GM12878 (cell line): ENCODE measurements at regions not wholly inside any gene's neighbourhood (a gene's known extent, or its start where the extent isn't known, plus 50 kb on each side); places are given as distances from the start of the nearest gene placed in this dataset.
A peak's percentile ranks its signal among the peaks of the same experiment; 100 is the strongest.

ENCODE experiments used
- ATAC-seq: fragments of 200-7000 bp; cut with Tn5 transposase; 3 replicates; pipeline ENCODE4 v1.9.1; 2020; ENCODE audit warnings: mild to moderate bottlenecking, moderate library complexity
- BruUV-seq: library from RNA; stranded (reverse); fragments of 400-500 nt; replicated peaks from 2 replicates; lab custom pipeline; 2021; lab: Mats Ljungman, UMichigan
- CTCF ChIA-PET: fragments of 300-600 bp; sonication (Branson Sonifier 250); formaldehyde crosslinking; extraction: SDS; loops from one replicate; lab custom pipeline; 2021; ENCODE audit warnings: inconsistent platforms; lab: Yijun Ruan, JAX
- POLR2A ChIA-PET: fragments of 350-600 bp; formaldehyde crosslinking; extraction: SDS; loops from one replicate; lab custom pipeline; 2021; ENCODE audit warnings: inconsistent platforms; lab: Charles Lee
- RAD21 ChIA-PET: fragments of 300-600 bp; sonication (Branson Sonifier 250); formaldehyde crosslinking; loops from one replicate; lab custom pipeline; 2023; ENCODE audit warnings: antibody characterized with exemption; ENCODE audit not compliant: unreplicated experiment; lab: Charles Lee
- SMC1A ChIA-PET: fragments of 300-600 bp; sonication (Branson Sonifier 250); formaldehyde crosslinking; loops from one replicate; lab custom pipeline; 2023; ENCODE audit not compliant: unreplicated experiment, uncharacterized antibody; lab: Charles Lee
- DNase-seq: peaks from one replicate; pipeline ENCODE4 v3.0.0-alpha.2; 2011; ENCODE audit warnings: low read depth, low spot score
- FAIRE-seq: peaks from 3 replicates; lab custom pipeline; 2011; peaks lifted over from hg19 to GRCh38; lab: Jason Lieb, UNC
- H2AFZ ChIP-seq: 2 replicates; pipeline ENCODE4 v1.6.0; 2011; ENCODE audit warnings: low read depth, low read length, control low read depth; ENCODE audit not compliant: control insufficient read depth
- H3K27ac ChIP-seq: 2 replicates; pipeline ENCODE4 v1.5.1; 2011; ENCODE audit warnings: control low read depth; ENCODE audit not compliant: control insufficient read depth, insufficient read depth
- H3K27me3 ChIP-seq, 2 experiments: replicated peaks in 1 of 2; 2 replicates each; pipeline versions ENCODE4 v1.6.0 to v1.6.1; 2011; ENCODE audit warnings: low read length in 1 of 2; ENCODE audit not compliant: control insufficient read depth in 2 of 2, insufficient read depth in 2 of 2
- H3K36me3 ChIP-seq, 2 experiments: 2 replicates each; pipeline ENCODE4 v1.5.1; 2011; ENCODE audit warnings: low read length in 1 of 2; ENCODE audit not compliant: control insufficient read depth in 2 of 2, insufficient read depth in 2 of 2
- H3K4me1 ChIP-seq: 2 replicates; pipeline ENCODE4 v1.6.1; 2011; ENCODE audit warnings: mild to moderate bottlenecking, low read length, moderate library complexity, mixed read lengths; ENCODE audit not compliant: control insufficient read depth, insufficient read depth
- H3K4me2 ChIP-seq: 2 replicates; pipeline ENCODE4 v1.6.0; 2011; ENCODE audit warnings: control low read depth; ENCODE audit not compliant: control insufficient read depth, insufficient read depth
- H3K4me3 ChIP-seq: fragments of 200-600 bp; sonication (generic); 2 replicates; pipeline ENCODE4 v1.5.1; 2016
- H3K79me2 ChIP-seq: 2 replicates; pipeline ENCODE4 v1.6.0; 2011; ENCODE audit warnings: low read length; ENCODE audit not compliant: control insufficient read depth, insufficient read depth
- H3K9ac ChIP-seq: 2 replicates; pipeline ENCODE4 v1.8.0; 2011; ENCODE audit warnings: low read length, control low read depth, mixed read lengths; ENCODE audit not compliant: control insufficient read depth, insufficient read depth
- H3K9me3 ChIP-seq: replicated peaks from 3 replicates; pipeline ENCODE4 v1.5.1; 2011; ENCODE audit warnings: mild to moderate bottlenecking, low read length; ENCODE audit not compliant: control insufficient read depth, insufficient read depth
- H4K20me1 ChIP-seq: 2 replicates; pipeline ENCODE4 v1.6.0; 2011; ENCODE audit not compliant: control insufficient read depth, insufficient read depth
- BCL3 ChIP-seq: IDR thresholded peaks from 2 replicates; pipeline ENCODE4 v1.6.1; 2011; ENCODE audit warnings: borderline replicate concordance, low read depth, mild to moderate bottlenecking, moderate library complexity, low read length; ENCODE audit not compliant: insufficient read depth, poor library complexity, severe bottlenecking
- BMI1 ChIP-seq: fragments of 450-650 bp; IDR thresholded peaks from 2 replicates; pipeline ENCODE4 v1.6.1; 2016; ENCODE audit warnings: mild to moderate bottlenecking, moderate library complexity, borderline replicate concordance
- FOXK2 ChIP-seq: fragments of 450-650 bp; IDR thresholded peaks from 2 replicates; pipeline ENCODE4 v1.6.1; 2017; ENCODE audit warnings: mild to moderate bottlenecking, moderate library complexity
- POLR2AphosphoS2 ChIP-seq: IDR thresholded peaks from 2 replicates; pipeline ENCODE4 v1.6.1; 2011; ENCODE audit warnings: low read depth, mild to moderate bottlenecking, low read length, improper control_type of control experiment, moderate library complexity
- RAD21 ChIP-seq: IDR thresholded peaks from 2 replicates; pipeline ENCODE4 v1.6.1; 2011; ENCODE audit warnings: mild to moderate bottlenecking, low read depth, low read length, moderate library complexity; ENCODE audit not compliant: insufficient read depth
- SMC3 ChIP-seq: IDR thresholded peaks from 2 replicates; pipeline ENCODE4 v1.6.1; 2011; ENCODE audit warnings: low read length, improper control_type of control experiment, borderline replicate concordance
- USF1 ChIP-seq: IDR thresholded peaks from 2 replicates; pipeline ENCODE4 v1.6.1; 2011; ENCODE audit warnings: borderline replicate concordance, low read depth, mild to moderate bottlenecking, moderate library complexity, mixed read lengths, low read length; ENCODE audit not compliant: insufficient read depth; ENCODE audit errors: extremely low read length
- WGBS: methylation state at CpG from one replicate; pipeline ENCODE4 v1.1.6; 2016; ENCODE audit warnings: low lambda C conversion rate; ENCODE audit not compliant: insufficient replicate concordance, insufficient coverage; ENCODE audit errors: missing lambda C conversion rate; 5-methylcytosine and 5-hydroxymethylcytosine counted together
- in situ Hi-C: fragments of 300-500 bp; cut with MboI; formaldehyde crosslinking; loops from 9 replicates; pipeline ENCODE4 v1.14.3; 2018; ENCODE audit warnings: mixed read lengths
- intact Hi-C: fragments of 100-400 bp; cut with micrococcal nuclease; formaldehyde crosslinking; loops from one replicate; pipeline ENCODE4 v1.14.2; 2022; ENCODE audit not compliant: unreplicated experiment
- TF ChIP-seq, protein P1 (sequence below), 3 experiments: IDR thresholded peaks in 2 of 3; conservative IDR thresholded peaks in 1 of 3; 2 replicates each; pipeline ENCODE4 v1.5.1; 2011; ENCODE audit warnings: low read depth in 3 of 3, low read length in 3 of 3, mild to moderate bottlenecking in 3 of 3, control low read depth in 2 of 3, moderate library complexity in 2 of 3, inconsistent platforms in 1 of 3, mixed read lengths in 1 of 3; ENCODE audit not compliant: control insufficient read depth in 2 of 3, insufficient read depth in 1 of 3; ENCODE audit errors: extremely low read depth in 1 of 3

GRCh38 chr5:101977729-101978345 lies 318.2 kb downstream of the SLCO4C1 start:
- in situ Hi-C loops: no loop called here
- H3K4me3 ChIP-seq: no peak overlapping the region
- BruUV-seq: no TSS peak
- no peaks in the 10 kb centered on the region for H3K36me3 ChIP-seq
- H3K9me3 ChIP-seq: no peaks in the 10 kb centered on the region
- no peaks in the 10 kb centered on the region for H3K79me2 ChIP-seq
- H4K20me1 ChIP-seq: no peaks in the 10 kb centered on the region
- intact Hi-C loops: loop anchor here (1.0 kb wide), 1 partner anchor 36 kb away; no protein-coding TSS in a partner anchor
- ChIA-PET RAD21 (interaction anchor here (3.1 kb wide), 1 partner anchor 36 kb away, joined by 10 read pairs; no protein-coding TSS in a partner anchor), CTCF (interaction anchor here (0.7 to 2.2 kb wide), 17 partner anchors 8 to 253 kb away, joined by 3 to 31 read pairs (median 3); no protein-coding TSS in a partner anchor), POLR2A (interaction anchor here (0.5 kb wide), 1 partner anchor 335 kb away, joined by 7 read pairs; no protein-coding TSS in a partner anchor)
- no peaks in the 10 kb centered on the region for H3K4me1 ChIP-seq
- no peaks in the 10 kb centered on the region for H3K27me3 ChIP-seq
- FAIRE-seq: peak; percentile 95
- H2AFZ ChIP-seq: no peak overlapping the region
- TF ChIP-seq USF1 (no peak), BMI1 (peak; percentile 81), BCL3 (no peak), RAD21 (peak; percentile 70), SMC3 (peak; percentile 56; the same call in 1 of the 2 replicates), POLR2AphosphoS2 (no peak), FOXK2 (no peak)
- TF ChIP-seq, protein P1, sequence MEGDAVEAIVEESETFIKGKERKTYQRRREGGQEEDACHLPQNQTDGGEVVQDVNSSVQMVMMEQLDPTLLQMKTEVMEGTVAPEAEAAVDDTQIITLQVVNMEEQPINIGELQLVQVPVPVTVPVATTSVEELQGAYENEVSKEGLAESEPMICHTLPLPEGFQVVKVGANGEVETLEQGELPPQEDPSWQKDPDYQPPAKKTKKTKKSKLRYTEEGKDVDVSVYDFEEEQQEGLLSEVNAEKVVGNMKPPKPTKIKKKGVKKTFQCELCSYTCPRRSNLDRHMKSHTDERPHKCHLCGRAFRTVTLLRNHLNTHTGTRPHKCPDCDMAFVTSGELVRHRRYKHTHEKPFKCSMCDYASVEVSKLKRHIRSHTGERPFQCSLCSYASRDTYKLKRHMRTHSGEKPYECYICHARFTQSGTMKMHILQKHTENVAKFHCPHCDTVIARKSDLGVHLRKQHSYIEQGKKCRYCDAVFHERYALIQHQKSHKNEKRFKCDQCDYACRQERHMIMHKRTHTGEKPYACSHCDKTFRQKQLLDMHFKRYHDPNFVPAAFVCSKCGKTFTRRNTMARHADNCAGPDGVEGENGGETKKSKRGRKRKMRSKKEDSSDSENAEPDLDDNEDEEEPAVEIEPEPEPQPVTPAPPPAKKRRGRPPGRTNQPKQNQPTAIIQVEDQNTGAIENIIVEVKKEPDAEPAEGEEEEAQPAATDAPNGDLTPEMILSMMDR (IDR thresholded peaks at IDR 0.05 in 2 of 3, conservative IDR thresholded peaks at IDR 0.05 in 1 of 3; ENCODE audit: control insufficient read depth in 2 of 3, extremely low read depth in 1 of 3, insufficient read depth in 1 of 3, low read depth in 3 of 3, low read length in 3 of 3): peak; percentile 52 to 68 (median 63)
- TF ChIP-seq, all 136 proteins: peak for 4
- Histone ChIP-seq H3K4me2 (no peak overlapping the region), H3K27ac (no peak overlapping the region), H3K9ac (no peak overlapping the region)
- 0% methylated on average over 1 of the region's 1 CpG for WGBS
- SMC1A ChIA-PET: interaction anchor here (1.7 to 2.2 kb wide), 2 partner anchors 9 to 36 kb away, joined by 4 to 9 read pairs; no protein-coding TSS in a partner anchor
- DNase-seq (peak; percentile 9), ATAC-seq (peak; percentile 80)
